COR-L47 (cell line): ENCODE measurements at regions not wholly inside any gene's neighbourhood (a gene's known extent, or its start where the extent isn't known, plus 50 kb on each side); places are given as distances from the start of the nearest gene placed in this dataset.
"Not testable (repeated sequence)": the region's sequence is repeated elsewhere in the genome, so short reads cannot be mapped to it uniquely, and the experiment has no call there.

Experiments used
- DNase-seq: peaks from one replicate; lab custom pipeline; 2025; lab: John Stamatoyannopoulos, UW

- no peak for DNase-seq
These were observed 206.1 kb upstream of the PRDM1 start for GRCh38 chr6:105880030-105880492.

- no peak for DNase-seq
These were observed 207.0 kb upstream of the PRDM1 start for GRCh38 chr6:105879146-105879545.

GRCh38 chr6:105875974-105876640 is 210.0 kb upstream of the PRDM1 start:
- no peak for DNase-seq

GRCh38 chr6:105874835-105875626 is 211.1 kb upstream of the PRDM1 start:
- DNase-seq = no peak

GRCh38 chr6:105873799-105874198 is 212.3 kb upstream of the PRDM1 start:
- DNase-seq = no peak

- DNase-seq = no peak
These were observed 212.9 kb upstream of the PRDM1 start for GRCh38 chr6:105873211-105873704.

- no peak for DNase-seq
These were observed 213.9 kb upstream of the PRDM1 start for GRCh38 chr6:105872249-105872648.

GRCh38 chr6:105871542-105871941 is 214.6 kb upstream of the PRDM1 start:
- DNase-seq = no peak

- no peak for DNase-seq
These were observed 216.2 kb upstream of the PRDM1 start for GRCh38 chr6:105869835-105870440.

- DNase-seq = no peak
These were observed 217.2 kb upstream of the PRDM1 start for GRCh38 chr6:105868823-105869460.

- DNase-seq = no peak
These were observed 218.3 kb upstream of the PRDM1 start for GRCh38 chr6:105867821-105868220.

GRCh38 chr6:105867277-105867676 is 218.9 kb upstream of the PRDM1 start:
- DNase-seq = no peak

GRCh38 chr6:105862936-105863607 is 223.1 kb upstream of the PRDM1 start:
- DNase-seq = no peak

GRCh38 chr6:105860927-105861326 is 225.2 kb upstream of the PRDM1 start:
- DNase-seq = not testable (repeated sequence)

GRCh38 chr6:105859457-105859856 is 226.7 kb upstream of the PRDM1 start:
- no peak for DNase-seq

GRCh38 chr6:105858639-105859038 is 227.5 kb upstream of the PRDM1 start:
- not testable (repeated sequence) for DNase-seq

GRCh38 chr6:105855433-105855832 is 230.7 kb upstream of the PRDM1 start:
- DNase-seq = no peak

GRCh38 chr6:105853979-105854378 is 232.2 kb upstream of the PRDM1 start:
- DNase-seq = not testable (repeated sequence)

GRCh38 chr6:105851606-105852005 is 234.5 kb upstream of the PRDM1 start:
- no peak for DNase-seq

- no peak for DNase-seq
These were observed 235.0 kb upstream of the PRDM1 start for GRCh38 chr6:105851113-105851580.

- no peak for DNase-seq
These were observed 235.6 kb upstream of the PRDM1 start for GRCh38 chr6:105850261-105851112.
